HG03097 (cell line): ENCODE measurements at regions not wholly inside any gene's neighbourhood (a gene's known extent, or its start where the extent isn't known, plus 50 kb on each side); places are given as distances from the start of the nearest gene placed in this dataset.
"Not testable (repeated sequence)": the region's sequence is repeated elsewhere in the genome, so short reads cannot be mapped to it uniquely, and the experiment has no call there.

Source experiments
- ATAC-seq: cut with Tn5 transposase; IDR thresholded peaks from one replicate; pipeline ENCODE4 v1.9.1; 2021; ENCODE audit not compliant: unreplicated experiment, low FRiP score

DNA sequence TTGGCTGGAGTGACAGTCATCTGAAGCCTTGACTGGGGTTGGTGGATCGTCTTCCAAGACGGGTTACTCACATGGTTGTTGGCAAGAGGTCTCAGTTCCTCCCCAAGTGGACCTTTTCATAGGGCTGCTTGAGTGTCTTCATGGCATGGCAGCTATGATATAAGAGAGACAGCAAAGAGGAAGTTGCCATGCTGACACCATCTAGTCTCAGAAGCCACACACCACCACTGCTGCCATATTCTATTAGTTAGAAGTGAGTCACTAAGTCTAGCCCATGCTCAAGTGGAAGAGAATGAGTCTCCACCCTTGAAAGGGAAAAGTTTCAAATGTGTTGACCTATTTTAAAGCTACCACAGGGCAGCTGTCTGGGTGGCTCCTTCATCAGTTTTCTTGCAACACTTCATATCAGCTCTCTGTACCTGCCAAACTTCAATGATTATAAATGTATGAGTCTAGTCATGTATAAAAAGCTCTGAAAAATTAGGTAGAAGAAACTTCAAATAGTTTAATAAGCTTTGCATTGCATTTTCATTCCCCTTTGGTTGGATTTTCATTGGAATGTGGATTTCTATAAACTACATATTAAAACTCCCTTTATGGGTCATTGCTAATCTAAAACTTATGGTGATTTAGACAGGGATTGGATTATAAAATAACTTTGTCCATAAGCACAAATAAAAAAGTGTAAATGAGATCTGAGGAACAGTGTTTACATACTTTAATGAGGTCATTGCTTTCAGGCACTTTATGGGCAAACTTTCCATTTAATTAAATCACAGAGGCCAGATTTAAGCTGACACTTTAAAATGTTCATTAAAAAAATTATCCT lies 68.0 kb upstream of the ATXN3L start:
- ATAC-seq: no peak

DNA sequence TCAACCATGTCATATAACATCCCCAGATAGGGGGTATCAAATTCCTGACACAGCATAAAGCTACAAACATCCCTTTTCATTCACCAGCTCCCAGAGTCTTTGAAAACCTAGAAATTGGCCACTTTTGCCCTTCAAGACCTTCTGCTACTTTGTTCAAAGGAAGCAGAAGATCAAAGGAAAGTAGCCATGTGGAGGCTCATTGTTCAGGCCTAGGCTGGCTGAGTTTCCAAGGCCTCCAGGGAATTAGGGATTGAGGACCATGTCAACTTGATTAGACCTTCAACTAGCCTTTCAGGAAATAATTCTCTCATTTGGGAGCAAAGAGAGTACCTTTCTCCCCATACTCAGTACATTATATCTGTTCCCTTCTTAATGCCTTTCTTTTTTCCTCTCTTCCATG lies 66.8 kb upstream of the ATXN3L start:
- no peak for ATAC-seq

DNA sequence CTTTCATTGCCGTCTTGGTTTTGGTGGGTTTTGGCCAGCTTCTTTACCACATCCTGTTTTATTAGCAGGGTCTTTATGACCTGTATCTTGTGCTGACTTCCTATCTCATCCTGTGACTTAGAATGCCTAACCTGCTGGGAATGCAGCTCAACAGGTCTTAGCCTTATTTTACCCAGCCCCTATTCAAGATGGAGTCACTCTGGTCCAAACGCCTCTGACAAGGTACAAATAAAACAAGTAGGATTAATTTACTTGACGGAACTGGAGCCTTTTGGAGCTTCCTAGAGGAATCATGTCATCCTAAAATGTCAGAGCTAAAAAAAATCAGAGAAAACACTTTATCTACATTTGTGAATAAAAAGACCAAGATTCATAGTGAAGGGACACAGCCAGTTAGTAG lies 66.2 kb upstream of the ATXN3L start:
- ATAC-seq: no peak

DNA sequence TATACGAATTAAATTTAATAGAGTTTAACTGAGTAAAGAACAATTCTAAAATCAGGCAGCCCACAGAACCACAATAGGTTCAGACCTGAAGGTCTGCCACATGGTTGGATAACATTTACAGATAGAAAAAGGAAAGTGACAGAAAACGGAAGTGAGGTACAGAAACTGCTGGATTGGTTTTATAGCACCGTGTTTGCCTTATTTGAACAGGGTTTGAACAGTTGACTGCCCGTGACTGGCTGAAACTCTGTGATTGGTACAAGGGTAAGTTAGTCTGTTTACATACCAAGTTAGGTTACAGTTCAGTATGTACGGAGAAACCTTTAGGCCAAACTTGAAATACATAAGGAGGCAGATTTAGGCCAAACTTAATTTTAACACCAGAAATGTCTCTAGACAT lies 64.1 kb upstream of the ATXN3L start:
- ATAC-seq: no peak

DNA sequence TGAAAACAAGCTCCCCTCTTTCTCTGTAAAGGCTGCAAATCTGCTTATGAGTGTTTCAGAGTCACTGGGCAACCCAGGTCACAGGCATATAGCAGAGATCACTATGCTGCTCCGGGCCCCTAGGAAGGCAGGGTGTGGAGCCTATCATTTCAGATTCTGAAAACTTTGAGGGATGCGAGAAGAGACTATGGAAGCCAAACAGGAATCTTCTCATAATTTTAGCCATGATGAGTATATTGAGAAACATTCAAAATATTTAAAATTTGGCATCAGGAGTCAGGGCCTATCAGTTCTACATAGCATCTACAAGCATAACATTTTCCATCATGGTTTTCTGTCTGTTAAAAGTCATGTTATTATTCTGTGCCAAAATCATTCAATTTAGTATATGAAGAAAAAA lies 61.7 kb upstream of the ATXN3L start:
- no peak for ATAC-seq

DNA sequence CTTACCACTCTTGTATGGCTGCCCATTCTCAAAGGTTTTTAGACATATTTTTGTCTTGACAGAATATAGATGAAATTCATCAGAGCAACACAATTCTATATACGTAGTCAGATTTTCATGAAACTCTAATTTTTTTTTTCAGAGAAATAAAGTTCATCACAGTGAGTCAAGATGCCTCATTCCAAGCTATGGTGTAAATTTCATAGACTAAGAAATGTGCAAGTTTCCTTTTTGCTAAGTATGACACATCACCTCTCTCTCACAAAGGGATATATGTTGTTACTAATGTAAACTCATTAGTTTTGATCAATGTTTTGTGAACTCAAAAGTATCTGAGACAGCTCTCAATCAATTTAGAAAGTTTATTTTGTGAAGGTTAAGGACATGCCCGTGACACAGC lies 60.4 kb upstream of the ATXN3L start:
- ATAC-seq: no peak

DNA sequence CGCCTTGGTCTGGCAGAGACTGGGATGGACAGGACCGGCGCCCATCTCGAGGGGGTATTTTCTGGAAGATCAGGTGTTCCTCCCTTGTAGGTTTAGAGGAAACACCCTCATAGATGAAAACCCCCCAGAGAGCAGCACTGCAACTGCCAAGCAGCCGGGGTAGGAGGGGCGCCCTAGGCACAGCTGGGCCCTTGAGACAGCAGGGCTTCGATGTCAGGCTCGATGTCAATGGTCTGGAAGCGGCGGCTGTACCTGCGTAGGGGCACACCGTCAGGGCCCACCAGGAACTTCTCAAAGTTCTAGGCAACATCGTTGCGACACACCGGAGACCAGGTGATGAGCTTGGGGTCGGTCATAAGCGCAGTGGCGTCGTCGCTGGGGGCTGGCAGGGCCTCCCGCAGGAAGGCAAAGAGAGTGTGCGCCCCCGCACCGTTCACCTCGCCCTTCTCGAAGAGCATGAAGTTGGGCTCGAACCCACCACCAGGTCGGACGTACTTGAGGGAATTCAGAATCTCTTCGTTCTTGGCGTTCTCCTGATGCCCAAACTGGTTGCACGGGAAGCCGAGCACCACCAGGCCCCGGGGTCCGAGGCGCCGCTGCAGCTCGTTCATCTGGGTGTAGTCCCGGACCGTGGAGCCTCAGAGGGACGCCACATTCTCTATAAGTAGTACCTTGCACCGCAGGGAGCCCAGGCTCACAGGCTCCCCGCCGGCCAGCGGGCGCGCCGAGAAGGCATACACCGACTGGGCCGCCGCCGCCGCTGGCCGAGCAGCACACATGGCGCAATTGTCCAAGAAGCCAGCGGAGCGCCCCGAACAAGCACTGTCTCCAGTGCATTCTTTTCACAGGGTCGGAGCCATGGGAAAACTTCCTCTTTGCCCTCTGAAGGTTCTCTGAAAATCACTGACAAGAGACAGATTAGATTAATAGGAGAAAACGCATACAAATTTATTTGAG lies 59.0 kb upstream of the ATXN3L start:
- ATAC-seq: not testable (repeated sequence)

DNA sequence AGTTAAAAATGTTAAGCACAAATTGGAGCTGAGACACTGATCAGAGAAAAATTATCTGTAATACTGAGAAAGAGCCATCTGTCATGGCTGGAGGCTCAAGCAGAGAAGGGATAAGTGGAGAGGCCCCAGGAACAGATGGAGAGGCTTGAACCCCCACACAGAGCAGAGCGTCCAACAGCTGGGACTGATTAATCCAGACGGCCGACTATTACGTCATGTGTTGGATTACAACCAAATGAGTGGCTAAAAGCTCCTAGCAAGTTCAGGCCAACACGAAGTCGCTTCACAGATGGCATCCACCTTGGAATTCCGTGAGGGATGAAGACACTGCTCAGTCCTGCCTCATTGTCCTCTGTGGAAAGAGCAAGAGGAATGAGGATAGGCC lies 57.7 kb upstream of the ATXN3L start:
- no peak for ATAC-seq

DNA sequence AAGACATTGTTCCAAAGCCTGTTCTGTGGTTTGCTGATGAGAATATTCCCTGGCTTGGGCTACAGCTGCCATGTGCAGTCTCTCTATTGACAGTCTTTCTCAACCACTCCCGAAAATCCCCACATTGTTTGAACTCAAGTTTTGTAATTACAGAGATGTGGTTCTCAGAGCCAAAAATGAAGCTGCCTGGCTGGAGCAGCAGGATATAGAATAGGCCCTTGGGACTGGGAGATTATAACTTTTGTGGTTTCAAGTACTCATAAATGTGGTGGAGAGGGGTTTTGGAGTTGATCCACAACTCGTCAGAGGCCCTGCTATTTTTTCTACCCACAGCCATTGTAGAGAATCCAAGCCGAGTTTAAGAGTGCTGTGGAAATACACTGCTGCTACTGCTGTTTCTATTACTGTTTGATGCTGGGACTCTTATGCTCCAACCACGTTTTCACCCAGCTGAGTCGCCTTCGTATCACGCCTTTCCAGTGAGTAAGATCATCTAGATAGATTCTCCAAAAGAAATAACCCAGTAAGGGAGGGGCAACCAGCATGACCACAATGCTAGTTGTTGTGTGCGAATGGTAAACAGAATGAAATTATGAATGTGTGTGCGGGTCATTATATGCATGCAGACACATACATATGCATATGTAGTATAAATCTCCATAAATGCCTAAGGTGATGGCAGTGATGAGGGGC lies 57.1 kb upstream of the ATXN3L start:
- no peak for ATAC-seq

DNA sequence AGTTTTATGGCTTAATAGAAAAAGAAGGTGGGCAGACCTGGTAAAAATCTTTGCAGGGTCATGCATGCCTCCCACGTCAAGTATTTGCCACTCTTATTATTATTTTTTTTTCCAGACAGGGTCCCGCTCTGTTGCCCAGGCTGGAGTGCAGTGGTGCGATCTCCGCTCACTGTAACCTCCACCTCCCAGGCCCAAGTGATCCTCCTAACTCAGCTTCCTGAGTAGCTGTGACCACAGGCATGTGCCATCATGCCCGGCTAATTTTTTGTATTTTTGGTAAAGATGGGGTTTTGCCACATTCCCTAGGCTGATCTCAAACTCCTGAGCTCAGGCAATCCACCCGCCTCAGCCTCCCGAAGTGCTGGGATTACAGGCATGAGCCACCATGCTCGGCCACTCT lies 55.7 kb upstream of the ATXN3L start:
- ATAC-seq: not testable (repeated sequence)

DNA sequence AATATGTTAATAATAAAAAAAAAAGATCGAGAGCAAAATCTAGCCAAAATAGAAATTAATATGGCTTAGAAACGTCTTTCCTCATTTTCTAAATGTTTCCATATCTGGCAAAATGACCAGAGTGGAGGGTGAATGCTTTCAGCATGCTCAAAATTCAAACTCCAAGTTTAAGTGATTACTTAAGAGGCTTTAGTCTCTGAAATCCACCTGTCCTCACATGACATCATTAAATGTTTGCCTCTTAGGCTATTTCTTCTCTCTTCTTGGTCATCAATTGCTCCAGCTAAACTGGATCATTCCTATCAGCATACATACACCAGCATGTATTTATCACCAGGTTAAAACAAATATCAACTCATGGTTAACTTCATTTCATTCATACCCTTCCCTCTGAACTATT lies 54.5 kb upstream of the ATXN3L start:
- ATAC-seq: no peak

DNA sequence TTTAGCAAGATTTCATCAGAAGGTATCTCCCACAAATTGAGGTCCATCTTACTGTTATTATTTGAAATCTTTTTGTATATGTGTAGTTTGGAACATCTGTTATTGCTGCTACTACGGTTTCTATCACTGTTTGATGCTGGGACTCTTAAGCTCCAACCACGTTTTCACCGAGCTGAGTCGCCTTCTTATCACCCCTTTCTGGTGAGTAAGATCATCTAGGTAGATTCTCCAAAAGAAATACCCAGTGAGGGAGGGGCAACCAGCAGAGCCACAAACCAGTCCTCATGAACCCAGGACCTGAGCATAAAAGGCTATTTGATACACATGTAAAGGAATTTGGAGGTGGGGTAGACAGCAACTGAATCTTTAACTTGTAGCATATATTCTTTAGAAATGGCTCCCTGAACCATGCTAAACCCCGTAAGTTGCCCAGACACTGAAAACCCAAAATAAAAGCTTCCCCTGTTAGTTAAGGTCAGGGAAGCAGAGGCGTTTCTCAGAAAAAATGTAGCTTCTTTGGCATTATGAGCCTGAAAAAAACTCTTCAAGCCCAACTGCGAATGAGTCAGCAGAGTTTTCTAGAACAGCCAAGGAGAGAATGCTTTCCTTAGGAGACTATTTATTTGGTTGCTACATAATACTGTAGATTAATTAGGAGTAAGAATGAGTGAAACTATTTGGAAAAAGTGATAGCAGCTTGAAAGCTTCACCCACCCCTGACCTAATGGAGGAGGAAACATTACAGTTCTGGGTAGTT lies 53.8 kb upstream of the ATXN3L start:
- no peak for ATAC-seq

DNA sequence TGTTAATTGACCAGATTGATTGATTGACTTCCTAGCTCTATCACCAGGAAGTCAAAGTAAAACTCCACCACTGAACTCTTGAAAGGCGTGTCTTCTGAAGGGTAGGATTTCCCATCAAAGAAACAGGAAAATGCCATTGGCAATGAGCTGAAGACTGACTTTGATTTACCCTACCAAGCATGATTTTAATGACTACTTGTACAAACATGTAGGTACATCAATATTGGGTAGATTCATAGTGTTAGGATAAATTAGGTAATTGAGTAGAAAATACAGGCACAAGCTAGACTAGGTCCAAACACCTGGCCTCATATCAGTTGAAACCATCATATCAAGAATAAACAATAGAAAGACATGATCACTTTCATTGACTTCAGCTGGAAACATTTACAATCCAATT lies 53.2 kb upstream of the ATXN3L start:
- ATAC-seq: no peak

DNA sequence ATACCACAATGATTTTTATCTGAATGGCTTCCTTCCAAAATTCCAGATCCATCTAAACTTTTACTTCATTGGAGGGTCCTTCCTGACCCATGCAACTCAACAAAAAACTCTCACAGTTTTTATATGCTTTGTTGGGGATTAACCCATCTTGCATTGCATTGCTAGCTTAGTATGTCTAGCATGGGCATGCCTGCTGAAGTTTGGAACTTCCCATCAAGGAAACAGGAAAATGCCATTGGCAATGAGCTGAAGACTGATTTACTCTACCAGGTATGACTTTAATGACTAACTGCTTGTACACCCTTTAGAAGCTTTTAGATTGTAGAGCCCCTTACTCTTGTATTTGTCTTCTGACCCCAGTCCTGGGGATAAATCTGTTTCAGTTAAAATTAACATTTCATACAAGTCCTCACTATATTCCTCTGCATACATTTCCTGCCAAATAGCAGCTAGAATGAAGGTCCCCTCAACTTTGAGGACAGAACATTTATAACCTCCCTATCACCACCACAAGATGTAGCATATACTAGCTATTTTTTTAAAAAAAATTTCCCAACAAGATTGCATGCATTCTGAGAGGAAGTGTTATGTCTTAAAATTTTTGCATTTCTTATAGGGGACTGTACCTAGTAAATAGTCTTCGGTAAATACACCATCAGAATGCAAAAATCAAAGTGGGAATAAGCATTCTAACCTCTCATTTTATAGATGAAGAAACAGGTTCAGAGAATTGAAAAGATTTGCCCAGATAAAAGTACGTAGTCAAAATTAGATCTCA lies 52.5 kb upstream of the ATXN3L start:
- ATAC-seq: no peak

DNA sequence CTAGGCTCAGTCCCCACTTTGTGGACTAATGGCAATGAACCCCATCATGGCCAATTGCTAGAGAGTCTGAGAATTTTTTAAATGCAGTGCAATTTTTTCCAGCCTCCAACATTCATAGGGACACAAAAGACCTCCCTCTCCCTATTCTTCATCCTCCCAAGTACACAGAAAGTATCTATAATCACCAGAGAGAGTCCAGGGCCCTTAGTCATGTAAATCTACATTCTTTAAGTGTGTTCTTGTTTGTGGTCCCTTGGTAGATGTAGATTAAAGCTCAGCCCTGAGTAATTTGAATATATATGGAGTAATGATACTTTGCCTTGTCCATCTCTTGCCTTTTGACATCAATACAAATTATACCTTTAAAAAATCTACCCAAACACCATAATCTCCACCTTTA lies 51.3 kb upstream of the ATXN3L start:
- no peak for ATAC-seq

DNA sequence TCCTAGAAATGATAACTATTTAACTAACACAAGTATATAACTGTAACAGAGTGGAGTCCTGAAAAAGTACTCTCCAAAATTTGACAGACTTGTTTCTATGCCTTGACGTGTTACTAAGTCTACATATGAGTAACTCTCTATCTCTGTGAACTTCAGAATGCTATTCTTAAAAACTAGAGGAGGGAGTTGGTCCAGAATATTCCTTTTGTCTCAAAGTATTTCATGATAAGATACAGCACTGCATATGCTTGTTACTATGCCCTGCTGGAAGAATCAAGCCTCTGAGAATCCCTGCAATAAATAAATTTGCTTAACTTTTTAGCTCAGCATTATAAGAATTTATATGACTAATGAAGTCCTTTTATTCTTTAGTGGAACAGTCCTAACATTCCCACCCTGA lies 50.9 kb upstream of the ATXN3L start:
- no peak for ATAC-seq
